ENCODE measurements at regions not wholly inside any gene's neighbourhood (a gene's known extent, or its start where the extent isn't known, plus 50 kb on each side); places are given as distances from the start of the nearest gene placed in this dataset.
"Not testable (repeated sequence)": the region's sequence is repeated elsewhere in the genome, so short reads cannot be mapped to it uniquely, and the experiment has no call there.

GRCh38 chr1:181318022-181318857 lies 165.1 kb upstream of the CACNA1E start:
- in situ Hi-C loops (cut with HindIII; ENCODE audit: low sequenced_read_pairs), result no loop called here

GRCh38 chr1:181318858-181319235 lies 164.5 kb upstream of the CACNA1E start:
- in situ Hi-C loops (cut with HindIII; ENCODE audit: low sequenced_read_pairs), result no loop called here

- in situ Hi-C loops (cut with HindIII; ENCODE audit: low sequenced_read_pairs), result no loop called here
These were observed 163.4 kb upstream of the CACNA1E start for GRCh38 chr1:181319907-181320306.

GRCh38 chr1:181324797-181325616 lies 158.3 kb upstream of the CACNA1E start:
- in situ Hi-C loops (cut with HindIII; ENCODE audit: low sequenced_read_pairs), result no loop called here

GRCh38 chr1:181325765-181326164 lies 157.6 kb upstream of the CACNA1E start:
- in situ Hi-C loops (cut with HindIII; ENCODE audit: low sequenced_read_pairs), result not testable (repeated sequence)

GRCh38 chr1:181326348-181326747 lies 157.0 kb upstream of the CACNA1E start:
- in situ Hi-C loops (cut with HindIII; ENCODE audit: low sequenced_read_pairs), result no loop called here

GRCh38 chr1:181327796-181328195 lies 155.5 kb upstream of the CACNA1E start:
- in situ Hi-C loops (cut with HindIII; ENCODE audit: low sequenced_read_pairs), result no loop called here

- in situ Hi-C loops (cut with HindIII; ENCODE audit: low sequenced_read_pairs), result no loop called here
These were observed 148.6 kb upstream of the CACNA1E start for GRCh38 chr1:181334724-181335123.

- in situ Hi-C loops (cut with HindIII; ENCODE audit: low sequenced_read_pairs), result no loop called here
These were observed 147.7 kb upstream of the CACNA1E start for GRCh38 chr1:181335631-181336030.

- in situ Hi-C loops (cut with HindIII; ENCODE audit: low sequenced_read_pairs), result no loop called here
These were observed 142.2 kb upstream of the CACNA1E start for GRCh38 chr1:181341026-181341632.

- in situ Hi-C loops (cut with HindIII; ENCODE audit: low sequenced_read_pairs), result no loop called here
These were observed 139.2 kb upstream of the CACNA1E start for GRCh38 chr1:181344091-181344490.

GRCh38 chr1:181345146-181345545 lies 138.2 kb upstream of the CACNA1E start:
- in situ Hi-C loops (cut with HindIII; ENCODE audit: low sequenced_read_pairs), result no loop called here

GRCh38 chr1:181347495-181348390 lies 135.6 kb upstream of the CACNA1E start:
- in situ Hi-C loops (cut with HindIII; ENCODE audit: low sequenced_read_pairs), result no loop called here

GRCh38 chr1:181349512-181349911 lies 133.8 kb upstream of the CACNA1E start:
- in situ Hi-C loops (cut with HindIII; ENCODE audit: low sequenced_read_pairs), result no loop called here

- in situ Hi-C loops (cut with HindIII; ENCODE audit: low sequenced_read_pairs), result no loop called here
These were observed 133.2 kb upstream of the CACNA1E start for GRCh38 chr1:181350131-181350530.

GRCh38 chr1:181351740-181352139 lies 131.6 kb upstream of the CACNA1E start:
- in situ Hi-C loops (cut with HindIII; ENCODE audit: low sequenced_read_pairs), result no loop called here

- in situ Hi-C loops (cut with HindIII; ENCODE audit: low sequenced_read_pairs), result no loop called here
These were observed 130.6 kb upstream of the CACNA1E start for GRCh38 chr1:181352695-181353094.

GRCh38 chr1:181353526-181353925 lies 129.8 kb upstream of the CACNA1E start:
- in situ Hi-C loops (cut with HindIII; ENCODE audit: low sequenced_read_pairs), result no loop called here

- in situ Hi-C loops (cut with HindIII; ENCODE audit: low sequenced_read_pairs), result no loop called here
These were observed 128.5 kb upstream of the CACNA1E start for GRCh38 chr1:181354865-181355264.

- in situ Hi-C loops (cut with HindIII; ENCODE audit: low sequenced_read_pairs), result no loop called here
These were observed 126.6 kb upstream of the CACNA1E start for GRCh38 chr1:181356505-181357340.
